GM23338 (cell line): ENCODE measurements at regions not wholly inside any gene's neighbourhood (a gene's known extent, or its start where the extent isn't known, plus 50 kb on each side); places are given as distances from the start of the nearest gene placed in this dataset.

Experiments used
- ATAC-seq: fragments of 200-7000 bp; cut with Tn5 transposase; 3 replicates; pipeline ENCODE4 v1.9.1; 2020
- DNase-seq: peaks from one replicate; pipeline ENCODE4 v3.0.0-alpha.2; 2015; ENCODE audit warnings: low spot score
- H2AFZ ChIP-seq: fragments of 200-600 bp; sonication (generic); 2 replicates; pipeline ENCODE4 v1.8.0; 2016; ENCODE audit warnings: antibody characterized with exemption, mild to moderate bottlenecking, moderate library complexity
- H3F3A ChIP-seq: fragments of 200-600 bp; sonication (generic); replicated peaks from 2 replicates; pipeline ENCODE4 v1.8.0; 2017; ENCODE audit warnings: antibody characterized with exemption, mixed run types, low read depth
- H3K27ac ChIP-seq: fragments of 200-600 bp; sonication (generic); 2 replicates; pipeline ENCODE4 v1.6.1; 2016; ENCODE audit warnings: low read depth
- H3K27me3 ChIP-seq: fragments of 200-600 bp; sonication (generic); 2 replicates; pipeline ENCODE4 v1.8.0; 2016; ENCODE audit warnings: mild to moderate bottlenecking, mixed run types, moderate library complexity; ENCODE audit not compliant: insufficient read depth
- H3K36me3 ChIP-seq: fragments of 200-600 bp; sonication (generic); 2 replicates; pipeline ENCODE4 v1.8.0; 2016; ENCODE audit warnings: mild to moderate bottlenecking; ENCODE audit not compliant: insufficient read depth
- H3K4me1 ChIP-seq: fragments of 200-600 bp; sonication (generic); 2 replicates; pipeline ENCODE4 v1.8.0; 2016; ENCODE audit warnings: mild to moderate bottlenecking, moderate library complexity; ENCODE audit not compliant: insufficient read depth
- H3K4me2 ChIP-seq: fragments of 200-600 bp; sonication (generic); 2 replicates; pipeline ENCODE4 v1.7.1; 2017; ENCODE audit warnings: mixed run types
- H3K4me3 ChIP-seq: fragments of 200-600 bp; sonication (generic); 2 replicates; pipeline ENCODE4 v1.6.1; 2016; ENCODE audit warnings: mixed run types
- H3K79me2 ChIP-seq: fragments of 200-600 bp; sonication (generic); replicated peaks from 2 replicates; pipeline ENCODE4 v1.8.0; 2017; ENCODE audit warnings: mild to moderate bottlenecking; ENCODE audit not compliant: insufficient read depth
- H3K9me2 ChIP-seq: fragments of 200-600 bp; sonication (generic); 2 replicates; pipeline ENCODE4 v1.8.0; 2017; ENCODE audit not compliant: insufficient read depth
- H4K20me1 ChIP-seq: fragments of 200-600 bp; sonication (generic); replicated peaks from 2 replicates; pipeline ENCODE4 v1.8.0; 2017; ENCODE audit warnings: mild to moderate bottlenecking; ENCODE audit not compliant: insufficient read depth
- H3K27ac Mint-ChIP-seq: 2 replicates; pipeline ENCODE4 v1.8.0; 2020; ENCODE audit warnings: inconsistent platforms, mild to moderate bottlenecking, moderate library complexity, mixed read lengths
- H3K27me3 Mint-ChIP-seq: 3 replicates; pipeline ENCODE4 v1.8.0; 2022; ENCODE audit warnings: low read depth, mild to moderate bottlenecking, moderate library complexity, mixed read lengths, inconsistent platforms; ENCODE audit not compliant: insufficient read depth, poor library complexity
- H3K36me3 Mint-ChIP-seq: 3 replicates; pipeline ENCODE4 v1.8.0; 2021; ENCODE audit warnings: low read depth, mild to moderate bottlenecking, inconsistent platforms, moderate library complexity, mixed read lengths
- H3K4me1 Mint-ChIP-seq: 3 replicates; pipeline ENCODE4 v1.8.0; 2020; ENCODE audit warnings: mild to moderate bottlenecking, inconsistent platforms, mixed read lengths
- H3K4me3 Mint-ChIP-seq: 3 replicates; pipeline ENCODE4 v1.8.0; 2021; ENCODE audit warnings: moderate library complexity, mild to moderate bottlenecking, inconsistent platforms, mixed read lengths
- H3K9me3 Mint-ChIP-seq: 3 replicates; pipeline ENCODE4 v1.8.0; 2020; ENCODE audit warnings: moderate library complexity, mild to moderate bottlenecking, inconsistent platforms, mixed read lengths
- JUNB ChIP-seq: IDR thresholded peaks from one replicate; pipeline ENCODE4 v1.6.1; 2016; ENCODE audit warnings: antibody characterized with exemption; ENCODE audit not compliant: unreplicated experiment
- NANOG ChIP-seq: IDR thresholded peaks from 2 replicates; pipeline ENCODE4 v1.6.1; 2016; ENCODE audit warnings: antibody characterized with exemption, borderline replicate concordance
- ZNF114 ChIP-seq: fragments of 250-450 bp; sonication (Bioruptor Pico); IDR thresholded peaks from 2 replicates; pipeline ENCODE4 v1.5.0; 2020; ENCODE audit warnings: mild to moderate bottlenecking, moderate library complexity
- ZNF331 ChIP-seq: fragments of 250-450 bp; sonication (Bioruptor Pico); IDR thresholded peaks from 2 replicates; pipeline ENCODE4 v1.5.0; 2020; ENCODE audit warnings: low read depth, mild to moderate bottlenecking, moderate library complexity
- TF ChIP-seq, protein P1 (sequence below): IDR thresholded peaks from one replicate; pipeline ENCODE4 v1.6.1; 2018; ENCODE audit warnings: antibody characterized with exemption; ENCODE audit not compliant: unreplicated experiment
- TF ChIP-seq, protein P2 (sequence below): fragments of 250-450 bp; sonication (Bioruptor Pico); IDR thresholded peaks from 2 replicates; pipeline ENCODE4 v1.5.0; 2020; ENCODE audit warnings: mild to moderate bottlenecking, moderate library complexity

DNA sequence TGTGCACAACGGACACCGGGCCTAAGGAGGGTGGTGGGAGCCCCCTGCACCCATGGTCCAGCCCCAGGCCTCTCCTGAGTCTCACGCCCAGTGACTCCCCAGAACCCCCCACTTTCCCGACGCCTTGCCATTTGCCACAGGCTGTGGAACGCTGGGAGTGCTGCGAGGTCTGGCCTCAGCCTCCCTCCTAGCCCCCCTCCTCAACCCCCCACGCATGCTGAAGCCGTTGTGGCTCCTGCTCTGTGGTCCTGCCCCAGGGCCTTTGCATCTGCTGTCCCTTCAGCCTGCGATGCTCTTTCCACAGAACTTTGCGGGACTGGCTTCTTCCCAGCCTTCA, 226.0 kb upstream of the GSE1 start (continued):
- TF ChIP-seq, protein P1, sequence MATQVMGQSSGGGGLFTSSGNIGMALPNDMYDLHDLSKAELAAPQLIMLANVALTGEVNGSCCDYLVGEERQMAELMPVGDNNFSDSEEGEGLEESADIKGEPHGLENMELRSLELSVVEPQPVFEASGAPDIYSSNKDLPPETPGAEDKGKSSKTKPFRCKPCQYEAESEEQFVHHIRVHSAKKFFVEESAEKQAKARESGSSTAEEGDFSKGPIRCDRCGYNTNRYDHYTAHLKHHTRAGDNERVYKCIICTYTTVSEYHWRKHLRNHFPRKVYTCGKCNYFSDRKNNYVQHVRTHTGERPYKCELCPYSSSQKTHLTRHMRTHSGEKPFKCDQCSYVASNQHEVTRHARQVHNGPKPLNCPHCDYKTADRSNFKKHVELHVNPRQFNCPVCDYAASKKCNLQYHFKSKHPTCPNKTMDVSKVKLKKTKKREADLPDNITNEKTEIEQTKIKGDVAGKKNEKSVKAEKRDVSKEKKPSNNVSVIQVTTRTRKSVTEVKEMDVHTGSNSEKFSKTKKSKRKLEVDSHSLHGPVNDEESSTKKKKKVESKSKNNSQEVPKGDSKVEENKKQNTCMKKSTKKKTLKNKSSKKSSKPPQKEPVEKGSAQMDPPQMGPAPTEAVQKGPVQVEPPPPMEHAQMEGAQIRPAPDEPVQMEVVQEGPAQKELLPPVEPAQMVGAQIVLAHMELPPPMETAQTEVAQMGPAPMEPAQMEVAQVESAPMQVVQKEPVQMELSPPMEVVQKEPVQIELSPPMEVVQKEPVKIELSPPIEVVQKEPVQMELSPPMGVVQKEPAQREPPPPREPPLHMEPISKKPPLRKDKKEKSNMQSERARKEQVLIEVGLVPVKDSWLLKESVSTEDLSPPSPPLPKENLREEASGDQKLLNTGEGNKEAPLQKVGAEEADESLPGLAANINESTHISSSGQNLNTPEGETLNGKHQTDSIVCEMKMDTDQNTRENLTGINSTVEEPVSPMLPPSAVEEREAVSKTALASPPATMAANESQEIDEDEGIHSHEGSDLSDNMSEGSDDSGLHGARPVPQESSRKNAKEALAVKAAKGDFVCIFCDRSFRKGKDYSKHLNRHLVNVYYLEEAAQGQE: no peak
- TF ChIP-seq, protein P2, sequence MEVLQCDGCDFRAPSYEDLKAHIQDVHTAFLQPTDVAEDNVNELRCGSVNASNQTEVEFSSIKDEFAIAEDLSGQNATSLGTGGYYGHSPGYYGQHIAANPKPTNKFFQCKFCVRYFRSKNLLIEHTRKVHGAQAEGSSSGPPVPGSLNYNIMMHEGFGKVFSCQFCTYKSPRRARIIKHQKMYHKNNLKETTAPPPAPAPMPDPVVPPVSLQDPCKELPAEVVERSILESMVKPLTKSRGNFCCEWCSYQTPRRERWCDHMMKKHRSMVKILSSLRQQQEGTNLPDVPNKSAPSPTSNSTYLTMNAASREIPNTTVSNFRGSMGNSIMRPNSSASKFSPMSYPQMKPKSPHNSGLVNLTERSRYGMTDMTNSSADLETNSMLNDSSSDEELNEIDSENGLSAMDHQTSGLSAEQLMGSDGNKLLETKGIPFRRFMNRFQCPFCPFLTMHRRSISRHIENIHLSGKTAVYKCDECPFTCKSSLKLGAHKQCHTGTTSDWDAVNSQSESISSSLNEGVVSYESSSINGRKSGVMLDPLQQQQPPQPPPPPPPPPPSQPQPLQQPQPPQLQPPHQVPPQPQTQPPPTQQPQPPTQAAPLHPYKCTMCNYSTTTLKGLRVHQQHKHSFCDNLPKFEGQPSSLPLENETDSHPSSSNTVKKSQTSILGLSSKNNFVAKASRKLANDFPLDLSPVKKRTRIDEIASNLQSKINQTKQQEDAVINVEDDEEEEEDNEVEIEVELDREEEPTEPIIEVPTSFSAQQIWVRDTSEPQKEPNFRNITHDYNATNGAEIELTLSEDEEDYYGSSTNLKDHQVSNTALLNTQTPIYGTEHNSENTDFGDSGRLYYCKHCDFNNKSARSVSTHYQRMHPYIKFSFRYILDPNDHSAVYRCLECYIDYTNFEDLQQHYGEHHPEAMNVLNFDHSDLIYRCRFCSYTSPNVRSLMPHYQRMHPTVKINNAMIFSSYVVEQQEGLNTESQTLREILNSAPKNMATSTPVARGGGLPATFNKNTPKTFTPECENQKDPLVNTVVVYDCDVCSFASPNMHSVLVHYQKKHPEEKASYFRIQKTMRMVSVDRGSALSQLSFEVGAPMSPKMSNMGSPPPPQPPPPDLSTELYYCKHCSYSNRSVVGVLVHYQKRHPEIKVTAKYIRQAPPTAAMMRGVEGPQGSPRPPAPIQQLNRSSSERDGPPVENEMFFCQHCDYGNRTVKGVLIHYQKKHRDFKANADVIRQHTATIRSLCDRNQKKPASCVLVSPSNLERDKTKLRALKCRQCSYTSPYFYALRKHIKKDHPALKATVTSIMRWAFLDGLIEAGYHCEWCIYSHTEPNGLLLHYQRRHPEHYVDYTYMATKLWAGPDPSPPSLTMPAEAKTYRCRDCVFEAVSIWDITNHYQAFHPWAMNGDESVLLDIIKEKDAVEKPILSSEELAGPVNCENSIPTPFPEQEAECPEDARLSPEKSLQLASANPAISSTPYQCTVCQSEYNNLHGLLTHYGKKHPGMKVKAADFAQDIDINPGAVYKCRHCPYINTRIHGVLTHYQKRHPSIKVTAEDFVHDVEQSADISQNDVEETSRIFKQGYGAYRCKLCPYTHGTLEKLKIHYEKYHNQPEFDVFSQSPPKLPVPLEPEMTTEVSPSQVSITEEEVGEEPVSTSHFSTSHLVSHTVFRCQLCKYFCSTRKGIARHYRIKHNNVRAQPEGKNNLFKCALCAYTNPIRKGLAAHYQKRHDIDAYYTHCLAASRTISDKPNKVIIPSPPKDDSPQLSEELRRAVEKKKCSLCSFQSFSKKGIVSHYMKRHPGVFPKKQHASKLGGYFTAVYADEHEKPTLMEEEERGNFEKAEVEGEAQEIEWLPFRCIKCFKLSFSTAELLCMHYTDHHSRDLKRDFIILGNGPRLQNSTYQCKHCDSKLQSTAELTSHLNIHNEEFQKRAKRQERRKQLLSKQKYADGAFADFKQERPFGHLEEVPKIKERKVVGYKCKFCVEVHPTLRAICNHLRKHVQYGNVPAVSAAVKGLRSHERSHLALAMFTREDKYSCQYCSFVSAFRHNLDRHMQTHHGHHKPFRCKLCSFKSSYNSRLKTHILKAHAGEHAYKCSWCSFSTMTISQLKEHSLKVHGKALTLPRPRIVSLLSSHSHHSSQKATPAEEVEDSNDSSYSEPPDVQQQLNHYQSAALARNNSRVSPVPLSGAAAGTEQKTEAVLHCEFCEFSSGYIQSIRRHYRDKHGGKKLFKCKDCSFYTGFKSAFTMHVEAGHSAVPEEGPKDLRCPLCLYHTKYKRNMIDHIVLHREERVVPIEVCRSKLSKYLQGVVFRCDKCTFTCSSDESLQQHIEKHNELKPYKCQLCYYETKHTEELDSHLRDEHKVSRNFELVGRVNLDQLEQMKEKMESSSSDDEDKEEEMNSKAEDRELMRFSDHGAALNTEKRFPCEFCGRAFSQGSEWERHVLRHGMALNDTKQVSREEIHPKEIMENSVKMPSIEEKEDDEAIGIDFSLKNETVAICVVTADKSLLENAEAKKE (CRISPR knock-in tag): no peak
- no peak for TF ChIP-seq JUNB

DNA sequence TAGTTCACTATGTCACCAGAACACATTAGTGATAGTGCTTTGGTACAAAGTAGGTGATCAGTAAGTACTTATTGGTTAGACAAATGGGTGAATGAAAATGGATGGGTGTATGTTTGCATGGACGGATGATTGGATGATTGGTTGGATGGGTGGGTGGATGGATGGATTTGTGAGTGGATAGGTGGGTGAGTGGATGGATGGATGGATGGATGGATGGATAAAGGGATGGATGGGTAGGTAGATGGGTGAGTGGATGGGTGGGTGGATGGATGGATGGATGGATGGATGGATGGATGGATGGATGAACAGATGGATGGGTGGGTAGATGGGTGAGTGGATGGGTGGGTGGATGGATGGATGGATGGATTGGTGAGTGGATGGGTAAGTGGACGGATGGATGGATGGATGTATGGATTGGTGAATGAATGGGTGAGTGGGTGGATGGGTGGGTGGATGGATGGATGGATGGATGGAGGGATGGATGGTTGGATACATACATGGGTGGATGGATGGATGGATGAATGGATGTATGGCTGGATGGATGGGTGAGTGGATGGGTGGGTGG, 225.3 kb upstream of the GSE1 start:
- Histone ChIP-seq H3K27ac (no peak overlapping the region), H3K4me3 (no peak overlapping the region), H3K4me2 (no peak overlapping the region), H2AFZ (no peak overlapping the region), H3K79me2 (no peaks in the 10 kb centered on the region), H3K36me3 (no peaks in the 10 kb centered on the region), H4K20me1 (no peaks in the 10 kb centered on the region), H3K27me3 (no peaks in the 10 kb centered on the region), H3K4me1 (no peaks in the 10 kb centered on the region), H3K9me2 (no peaks in the 10 kb centered on the region), H3F3A (peaks cover 3% of the 10 kb centered on the region; the same call in 1 of the 2 replicates)
- no peak for ATAC-seq
- Mint-ChIP-seq H3K27me3 (peaks cover 4% of the 10 kb centered on the region), H3K27ac (no peak overlapping the region), H3K36me3 (no peaks in the 10 kb centered on the region; the same call in 2 of the 3 replicates), H3K9me3 (no peaks in the 10 kb centered on the region; the same call in 2 of the 3 replicates), H3K4me1 (peaks cover 6% of the 10 kb centered on the region), H3K4me3 (no peak overlapping the region)
- no peak for DNase-seq
- no peak for TF ChIP-seq NANOG
- TF ChIP-seq, protein P2 (CRISPR knock-in tag): no peak
- TF ChIP-seq ZNF331 (CRISPR knock-in tag): no peak
- TF ChIP-seq ZNF114: no peak
